GM12873 (cell line): ENCODE measurements at regions not wholly inside any gene's neighbourhood (a gene's known extent, or its start where the extent isn't known, plus 50 kb on each side); places are given as distances from the start of the nearest gene placed in this dataset.

Source experiments
- TF ChIP-seq, protein P1 (sequence below): IDR thresholded peaks from 2 replicates; pipeline ENCODE4 v1.5.1; 2012; ENCODE audit warnings: low read depth, mild to moderate bottlenecking, moderate library complexity, low read length, control low read depth; ENCODE audit not compliant: insufficient read depth; ENCODE audit errors: missing control alignments

DNA sequence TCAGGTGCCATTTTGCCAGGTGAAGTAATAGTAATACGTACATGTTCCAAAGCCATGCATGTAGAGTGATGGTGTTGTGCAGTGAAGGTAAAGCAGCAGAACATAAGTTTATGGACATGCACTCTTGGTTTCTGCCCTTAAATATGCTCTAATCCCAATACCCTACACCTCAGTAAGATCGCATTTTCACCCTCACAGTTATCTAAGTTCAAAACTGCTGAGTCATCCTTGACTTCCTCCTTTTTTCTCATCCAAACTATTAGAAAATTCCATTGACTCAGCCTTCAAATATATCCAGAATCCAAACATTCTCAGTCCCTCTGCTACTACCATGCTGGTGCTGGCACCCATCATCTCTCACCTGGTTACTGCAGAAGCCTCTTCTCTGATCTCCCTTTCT is 652.9 kb upstream of the IGFBP7 start:
- TF ChIP-seq, protein P1, sequence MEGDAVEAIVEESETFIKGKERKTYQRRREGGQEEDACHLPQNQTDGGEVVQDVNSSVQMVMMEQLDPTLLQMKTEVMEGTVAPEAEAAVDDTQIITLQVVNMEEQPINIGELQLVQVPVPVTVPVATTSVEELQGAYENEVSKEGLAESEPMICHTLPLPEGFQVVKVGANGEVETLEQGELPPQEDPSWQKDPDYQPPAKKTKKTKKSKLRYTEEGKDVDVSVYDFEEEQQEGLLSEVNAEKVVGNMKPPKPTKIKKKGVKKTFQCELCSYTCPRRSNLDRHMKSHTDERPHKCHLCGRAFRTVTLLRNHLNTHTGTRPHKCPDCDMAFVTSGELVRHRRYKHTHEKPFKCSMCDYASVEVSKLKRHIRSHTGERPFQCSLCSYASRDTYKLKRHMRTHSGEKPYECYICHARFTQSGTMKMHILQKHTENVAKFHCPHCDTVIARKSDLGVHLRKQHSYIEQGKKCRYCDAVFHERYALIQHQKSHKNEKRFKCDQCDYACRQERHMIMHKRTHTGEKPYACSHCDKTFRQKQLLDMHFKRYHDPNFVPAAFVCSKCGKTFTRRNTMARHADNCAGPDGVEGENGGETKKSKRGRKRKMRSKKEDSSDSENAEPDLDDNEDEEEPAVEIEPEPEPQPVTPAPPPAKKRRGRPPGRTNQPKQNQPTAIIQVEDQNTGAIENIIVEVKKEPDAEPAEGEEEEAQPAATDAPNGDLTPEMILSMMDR = no peak

DNA sequence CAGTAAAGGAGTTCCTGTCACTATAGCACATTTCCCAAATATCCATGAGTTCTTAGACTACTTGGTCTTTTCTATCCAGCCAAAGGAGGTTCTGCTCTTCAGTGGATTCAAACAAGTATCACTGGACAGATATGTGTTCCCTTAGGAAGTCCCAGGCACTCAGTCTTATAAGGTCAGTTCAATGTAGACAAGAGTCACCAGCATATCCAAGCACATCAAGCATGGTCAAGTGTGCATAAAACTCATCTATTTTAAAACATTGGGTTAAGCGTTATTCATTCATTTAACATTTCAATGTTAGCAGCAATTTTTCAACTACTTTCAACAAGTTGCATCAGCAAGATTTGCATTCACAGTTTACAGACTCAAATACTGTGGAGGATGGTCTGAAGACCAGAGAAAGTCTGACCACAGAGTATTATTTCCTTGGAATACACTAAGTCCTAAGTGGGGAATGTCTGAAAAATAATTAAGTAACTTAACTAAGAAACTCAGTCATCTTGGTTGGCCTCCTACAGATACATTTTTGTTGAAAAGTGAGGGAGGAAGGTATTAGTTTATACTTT is 630.5 kb upstream of the IGFBP7 start:
- TF ChIP-seq, protein P1 = no peak

DNA sequence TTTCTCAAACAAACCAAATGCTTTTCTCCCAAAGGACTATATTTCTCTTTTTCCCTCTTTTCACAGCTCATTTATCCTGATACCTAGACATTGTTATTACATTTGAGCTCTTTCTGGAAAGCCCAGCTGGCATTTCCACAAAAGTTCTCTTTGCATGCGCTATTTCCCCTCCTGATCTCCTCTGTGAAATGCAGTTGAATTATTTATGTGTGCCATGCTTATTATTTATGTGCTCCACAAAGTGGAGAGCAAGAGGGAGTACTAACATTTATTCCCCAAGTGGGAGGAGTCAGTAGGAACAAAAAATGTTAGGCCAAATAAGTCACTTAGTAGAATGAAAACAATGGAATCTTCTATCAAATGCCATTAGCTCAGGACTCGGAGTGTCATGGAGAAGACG is 626.6 kb upstream of the IGFBP7 start:
- TF ChIP-seq, protein P1 = no peak

DNA sequence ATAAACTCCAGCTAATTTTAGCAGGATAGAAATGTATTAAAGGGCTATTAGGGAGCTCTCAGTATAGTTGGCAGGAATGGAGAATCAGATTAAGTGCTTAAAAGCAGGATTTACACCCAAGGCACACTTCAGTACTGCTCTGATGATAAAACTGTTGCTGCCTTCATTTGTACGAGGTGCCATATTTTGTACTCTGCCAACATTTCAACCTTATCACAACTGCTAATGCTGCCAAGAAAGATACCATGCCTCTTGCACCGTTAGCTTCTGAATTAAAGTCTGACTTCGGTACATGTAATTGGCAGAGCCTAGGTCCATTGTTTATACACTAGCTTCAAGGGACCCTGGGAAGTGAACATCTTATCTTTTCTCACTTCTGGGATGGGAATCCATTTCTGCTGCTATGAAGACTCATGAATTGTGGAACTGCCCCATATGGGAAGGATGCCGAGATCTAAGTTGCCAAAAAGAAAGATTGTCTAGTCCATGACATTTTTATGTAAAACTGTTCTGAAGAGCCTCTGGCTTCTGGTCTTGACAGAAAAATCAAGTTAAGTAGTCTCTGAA is 624.0 kb upstream of the IGFBP7 start:
- TF ChIP-seq, protein P1 = no peak

DNA sequence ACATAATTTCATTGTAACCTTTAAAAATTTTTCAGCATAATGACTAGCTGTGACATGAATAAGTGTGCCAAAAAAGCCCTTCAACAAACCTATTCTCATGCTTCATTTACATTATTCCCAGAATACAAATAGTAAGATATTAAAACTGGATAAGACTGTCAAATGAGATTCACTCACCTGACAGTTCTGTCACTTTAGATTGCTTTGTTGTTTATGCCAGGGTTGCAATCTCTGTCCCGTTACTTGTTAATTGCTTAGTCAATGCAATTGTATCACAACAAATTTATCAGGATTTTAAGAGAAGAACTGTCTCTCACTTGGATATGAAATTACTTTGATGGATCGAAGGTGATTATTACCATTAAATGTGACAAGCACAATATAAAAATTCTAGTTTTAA is 616.0 kb upstream of the IGFBP7 start:
- TF ChIP-seq, protein P1 = no peak

DNA sequence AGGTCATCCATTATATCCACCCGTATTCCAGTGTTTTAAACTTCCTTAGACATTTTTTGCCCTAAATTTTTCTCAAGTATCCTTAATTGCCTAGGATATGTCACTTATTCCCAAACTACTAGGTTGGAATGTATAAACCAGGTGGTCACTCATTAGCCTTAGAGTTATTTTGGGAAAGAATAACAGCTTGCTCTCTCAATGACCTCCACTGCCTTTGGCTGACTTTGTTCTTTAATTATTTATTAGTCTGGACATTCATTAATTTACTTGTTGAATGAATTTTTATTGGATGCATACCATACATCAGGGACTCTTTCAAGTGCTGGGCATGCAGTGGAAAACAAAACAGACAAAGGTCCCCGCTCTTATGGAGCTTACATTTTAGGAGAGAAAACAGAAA is 609.3 kb upstream of the IGFBP7 start:
- TF ChIP-seq, protein P1 = no peak

DNA sequence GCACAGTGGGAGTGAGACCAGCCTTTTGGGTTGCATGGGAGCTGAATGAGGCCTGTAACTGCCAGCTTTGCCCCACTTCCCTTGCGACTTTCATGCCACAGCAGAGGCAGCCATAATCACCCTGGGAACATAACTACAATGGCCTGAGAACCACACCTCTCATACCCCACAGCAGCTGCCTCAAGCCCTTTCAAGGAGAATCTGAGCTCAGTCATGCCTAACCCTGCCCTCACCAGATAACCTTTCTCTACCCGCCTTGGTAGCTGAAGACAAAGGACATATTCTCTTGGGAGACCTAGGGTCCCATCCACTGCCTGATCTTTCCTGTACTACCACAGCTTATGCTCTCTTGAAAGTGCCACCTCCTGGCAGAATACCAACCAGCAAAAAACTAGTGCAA is 599.9 kb upstream of the IGFBP7 start:
- TF ChIP-seq, protein P1 = no peak
